IMR-90 (cell line): ENCODE measurements at regions not wholly inside any gene's neighbourhood (a gene's known extent, or its start where the extent isn't known, plus 50 kb on each side); places are given as distances from the start of the nearest gene placed in this dataset.

Experiments used
- ATAC-seq: fragments of 200-7000 bp; cut with Tn5 transposase; 2 replicates; pipeline ENCODE4 v1.9.1; 2020; ENCODE audit warnings: low read depth, mild to moderate bottlenecking, moderate library complexity
- BruUV-seq: library from RNA; stranded (reverse); fragments of 400-500 nt; replicated peaks from 2 replicates; lab custom pipeline; 2021; lab: Mats Ljungman, UMichigan
- CTCF ChIA-PET: fragments of 300-600 bp; formaldehyde crosslinking; extraction: SDS; loops from one replicate; lab custom pipeline; 2021; ENCODE audit warnings: antibody characterized with exemption; lab: Yijun Ruan, JAX
- POLR2A ChIA-PET: fragments of 300-600 bp; sonication (Branson Sonifier 250); formaldehyde crosslinking; loops from one replicate; lab custom pipeline; 2022; ENCODE audit warnings: antibody characterized with exemption; ENCODE audit not compliant: unreplicated experiment; lab: Charles Lee
- DNase-seq: peaks from one replicate; pipeline ENCODE4 v3.0.0; 2013
- H2AFZ ChIP-seq: replicated peaks from 2 replicates; pipeline ENCODE3; 2013; ENCODE audit warnings: low read length, mild to moderate bottlenecking; ENCODE audit not compliant: poor library complexity
- H2AK5ac ChIP-seq: 2 replicates; pipeline ENCODE4 v1.6.1; 2013; ENCODE audit warnings: low read depth, low read length, inconsistent platforms
- H2AK9ac ChIP-seq: replicated peaks from 2 replicates; pipeline ENCODE3; 2013; ENCODE audit warnings: mild to moderate bottlenecking, low read depth, low read length, moderate library complexity; ENCODE audit not compliant: poor library complexity
- H2BK120ac ChIP-seq: 2 replicates; pipeline ENCODE4 v1.6.1; 2013; ENCODE audit warnings: low read depth, low read length, inconsistent platforms
- H2BK15ac ChIP-seq: 3 replicates; pipeline ENCODE4 v1.6.1; 2013; ENCODE audit warnings: low read depth, low read length, inconsistent platforms
- H2BK20ac ChIP-seq: 2 replicates; pipeline ENCODE4 v1.6.1; 2013; ENCODE audit warnings: low read depth, mild to moderate bottlenecking, inconsistent platforms, low read length, moderate library complexity
- H2BK5ac ChIP-seq: 2 replicates; pipeline ENCODE4 v1.6.1; 2013; ENCODE audit warnings: mild to moderate bottlenecking, low read depth, low read length, inconsistent platforms; ENCODE audit not compliant: poor library complexity, severe bottlenecking
- H3K14ac ChIP-seq: replicated peaks from 2 replicates; pipeline ENCODE4 v1.6.1; 2013; ENCODE audit warnings: low read depth, low read length, inconsistent platforms
- H3K18ac ChIP-seq: 2 replicates; pipeline ENCODE4 v1.6.1; 2013; ENCODE audit warnings: low read depth, low read length, control low read depth
- H3K23ac ChIP-seq: 2 replicates; pipeline ENCODE4 v1.6.1; 2013; ENCODE audit warnings: low read depth, low read length, inconsistent platforms
- H3K27ac ChIP-seq: 2 replicates; pipeline ENCODE4 v1.5.1; 2013; ENCODE audit warnings: mild to moderate bottlenecking, control low read depth, low read length; ENCODE audit not compliant: insufficient read depth
- H3K27me3 ChIP-seq: 2 replicates; pipeline ENCODE4 v1.6.1; 2013; ENCODE audit warnings: low read length; ENCODE audit not compliant: control insufficient read depth, insufficient read depth
- H3K36me3 ChIP-seq: 2 replicates; pipeline ENCODE4 v1.6.1; 2013; ENCODE audit warnings: low read length, mixed read lengths; ENCODE audit not compliant: control insufficient read depth, insufficient read depth
- H3K4ac ChIP-seq: 2 replicates; pipeline ENCODE4 v1.6.1; 2013; ENCODE audit warnings: low read depth, low read length, inconsistent platforms
- H3K4me1 ChIP-seq: 2 replicates; pipeline ENCODE4 v1.6.1; 2013; ENCODE audit warnings: low read length, mixed read lengths; ENCODE audit not compliant: control insufficient read depth, insufficient read depth
- H3K4me2 ChIP-seq: 2 replicates; pipeline ENCODE4 v1.6.1; 2013; ENCODE audit warnings: low read depth, mild to moderate bottlenecking, control low read depth, low read length, moderate library complexity
- H3K4me3 ChIP-seq: 2 replicates; pipeline ENCODE4 v1.5.1; 2013; ENCODE audit warnings: low read depth, mild to moderate bottlenecking, control low read depth, low read length, moderate library complexity; ENCODE audit not compliant: insufficient read depth
- H3K56ac ChIP-seq: 2 replicates; pipeline ENCODE4 v1.6.1; 2013; ENCODE audit warnings: low read length, inconsistent platforms; ENCODE audit not compliant: insufficient read depth; ENCODE audit errors: extremely low read depth
- H3K79me1 ChIP-seq, 2 experiments: 2 replicates each; pipeline ENCODE4 v1.6.1; 2013; ENCODE audit warnings: low read length in 2 of 2, inconsistent platforms in 1 of 2, low read depth in 1 of 2
- H3K9ac ChIP-seq: 2 replicates; pipeline ENCODE4 v1.6.1; 2013; ENCODE audit warnings: low read depth, low read length, control low read depth
- H3K9me1 ChIP-seq: 2 replicates; pipeline ENCODE4 v1.6.1; 2013; ENCODE audit warnings: low read length, inconsistent platforms; ENCODE audit not compliant: insufficient read depth
- H3K9me3 ChIP-seq: 2 replicates; pipeline ENCODE4 v1.6.1; 2013; ENCODE audit warnings: low read length; ENCODE audit not compliant: control insufficient read depth, insufficient read depth
- H4K20me1 ChIP-seq: 2 replicates; pipeline ENCODE4 v1.6.1; 2013; ENCODE audit warnings: low read length, inconsistent platforms; ENCODE audit not compliant: insufficient read depth
- H4K5ac ChIP-seq: 2 replicates; pipeline ENCODE4 v1.6.1; 2013; ENCODE audit warnings: mild to moderate bottlenecking, low read depth, low read length, control low read depth
- H4K8ac ChIP-seq, 2 experiments: 2 replicates each; pipeline ENCODE4 v1.6.1; 2013; ENCODE audit warnings: low read depth in 2 of 2, low read length in 2 of 2, control low read depth in 1 of 2, inconsistent platforms in 1 of 2
- H4K91ac ChIP-seq: 2 replicates; pipeline ENCODE4 v1.6.1; 2013; ENCODE audit warnings: low read depth, low read length, inconsistent platforms; ENCODE audit not compliant: insufficient read depth
- CEBPB ChIP-seq: IDR thresholded peaks from 2 replicates; pipeline ENCODE4 v1.6.1; 2012; ENCODE audit warnings: low read depth, low read length, improper control_type of control experiment
- CHD1 ChIP-seq: IDR thresholded peaks from 2 replicates; pipeline ENCODE4 v1.6.1; 2012; ENCODE audit warnings: low read depth, low read length, improper control_type of control experiment
- FOS ChIP-seq: fragments of 150-350 bp; IDR thresholded peaks from 2 replicates; pipeline ENCODE4 v1.6.1; 2016; ENCODE audit warnings: low read depth, low read length
- MXI1 ChIP-seq: IDR thresholded peaks from 2 replicates; pipeline ENCODE4 v1.6.1; 2012; ENCODE audit warnings: low read depth, mild to moderate bottlenecking, low read length, moderate library complexity, borderline replicate concordance
- RFX5 ChIP-seq: IDR thresholded peaks from 2 replicates; pipeline ENCODE4 v1.8.0; 2012; ENCODE audit warnings: low read depth, mild to moderate bottlenecking, low read length, moderate library complexity
- SMC3 ChIP-seq: fragments of 150-350 bp; IDR thresholded peaks from 2 replicates; pipeline ENCODE4 v1.6.1; 2016; ENCODE audit warnings: low read depth, mild to moderate bottlenecking, antibody characterized with exemption, low read length, moderate library complexity
- WGBS, 2 experiments: methylation state at CpG; one replicate each; pipeline versions ENCODE4 v1.1.5 to v1.1.7; 2013; ENCODE audit warnings: missing lambda C conversion rate in 2 of 2; ENCODE audit not compliant: insufficient read length in 1 of 2; ENCODE audit errors: extremely low coverage in 2 of 2; 5-methylcytosine and 5-hydroxymethylcytosine counted together
- dilution Hi-C: fragments of 300-500 bp; cut with HindIII; formaldehyde crosslinking; loops from one replicate; pipeline ENCODE4 v1.14.3; 2018; ENCODE audit warnings: low sequenced_read_pairs; ENCODE audit not compliant: unreplicated experiment
- in situ Hi-C: fragments of 300-500 bp; cut with MboI; formaldehyde crosslinking; loops from 3 replicates; pipeline ENCODE4 v1.14.3; 2019; ENCODE audit warnings: low sequenced_read_pairs, inconsistent platforms, mixed read lengths
- intact Hi-C: fragments of 100-400 bp; cut with micrococcal nuclease; formaldehyde crosslinking; loops from 2 replicates; pipeline ENCODE4 v1.10.0; 2022
- TF ChIP-seq, protein P1 (sequence below): conservative IDR thresholded peaks from 2 replicates; pipeline ENCODE4 v1.5.1; 2012; ENCODE audit warnings: mild to moderate bottlenecking, low read depth, low read length, improper control_type of control experiment

GRCh38 chr5:164065266-164065665 is 559.8 kb downstream of the MAT2B start:
- Histone ChIP-seq H3K79me1 (no peaks in the 10 kb centered on the region), H3K27me3 (no peaks in the 10 kb centered on the region), H3K9me1 (no peaks in the 10 kb centered on the region), H3K4me2 (no peak overlapping the region), H3K27ac (no peak overlapping the region), H3K36me3 (no peaks in the 10 kb centered on the region), H4K5ac (no peak overlapping the region), H4K20me1 (no peaks in the 10 kb centered on the region), H3K56ac (no peak overlapping the region), H3K14ac (no peak overlapping the region), H3K4me3 (no peak overlapping the region), H2AK9ac (no peak overlapping the region), H4K8ac (no peak overlapping the region), H3K4me1 (no peaks in the 10 kb centered on the region), H2BK5ac (no peak overlapping the region), H2BK20ac (no peak overlapping the region), H3K18ac (no peak overlapping the region), H3K4ac (no peak overlapping the region), H4K91ac (no peak overlapping the region), H3K9ac (no peak overlapping the region), H2BK15ac (no peak overlapping the region), H2AK5ac (no peak overlapping the region), H3K23ac (no peak overlapping the region), H2BK120ac (no peak overlapping the region), H2AFZ (no peak overlapping the region), H3K9me3 (no peaks in the 10 kb centered on the region; the same call in 1 of the 2 replicates)
- DNase-seq (no peak), ATAC-seq (no peak)
- in situ Hi-C loops (no loop called here), intact Hi-C loops (no loop called here), dilution Hi-C loops (no loop called here)
- ChIA-PET CTCF (no interaction called here), POLR2A (no interaction called here)
- no TSS peak for BruUV-seq
- 91% methylated on average over 1 of the region's 2 CpGs; no CpG with 5 or more reads in 1 of the 2 experiments for WGBS, 2 experiments
- no peak for TF ChIP-seq RFX5
- no peak for TF ChIP-seq SMC3
- no peak for TF ChIP-seq MXI1
- no peak for TF ChIP-seq CHD1
- TF ChIP-seq, protein P1, sequence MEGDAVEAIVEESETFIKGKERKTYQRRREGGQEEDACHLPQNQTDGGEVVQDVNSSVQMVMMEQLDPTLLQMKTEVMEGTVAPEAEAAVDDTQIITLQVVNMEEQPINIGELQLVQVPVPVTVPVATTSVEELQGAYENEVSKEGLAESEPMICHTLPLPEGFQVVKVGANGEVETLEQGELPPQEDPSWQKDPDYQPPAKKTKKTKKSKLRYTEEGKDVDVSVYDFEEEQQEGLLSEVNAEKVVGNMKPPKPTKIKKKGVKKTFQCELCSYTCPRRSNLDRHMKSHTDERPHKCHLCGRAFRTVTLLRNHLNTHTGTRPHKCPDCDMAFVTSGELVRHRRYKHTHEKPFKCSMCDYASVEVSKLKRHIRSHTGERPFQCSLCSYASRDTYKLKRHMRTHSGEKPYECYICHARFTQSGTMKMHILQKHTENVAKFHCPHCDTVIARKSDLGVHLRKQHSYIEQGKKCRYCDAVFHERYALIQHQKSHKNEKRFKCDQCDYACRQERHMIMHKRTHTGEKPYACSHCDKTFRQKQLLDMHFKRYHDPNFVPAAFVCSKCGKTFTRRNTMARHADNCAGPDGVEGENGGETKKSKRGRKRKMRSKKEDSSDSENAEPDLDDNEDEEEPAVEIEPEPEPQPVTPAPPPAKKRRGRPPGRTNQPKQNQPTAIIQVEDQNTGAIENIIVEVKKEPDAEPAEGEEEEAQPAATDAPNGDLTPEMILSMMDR, result no peak
- TF ChIP-seq FOS, result no peak
- TF ChIP-seq CEBPB, result no peak
